ENCODE measurements at regions not wholly inside any gene's neighbourhood (a gene's known extent, or its start where the extent isn't known, plus 50 kb on each side); places are given as distances from the start of the nearest gene placed in this dataset.
"Not testable (repeated sequence)": the region's sequence is repeated elsewhere in the genome, so short reads cannot be mapped to it uniquely, and the experiment has no call there.

DNA sequence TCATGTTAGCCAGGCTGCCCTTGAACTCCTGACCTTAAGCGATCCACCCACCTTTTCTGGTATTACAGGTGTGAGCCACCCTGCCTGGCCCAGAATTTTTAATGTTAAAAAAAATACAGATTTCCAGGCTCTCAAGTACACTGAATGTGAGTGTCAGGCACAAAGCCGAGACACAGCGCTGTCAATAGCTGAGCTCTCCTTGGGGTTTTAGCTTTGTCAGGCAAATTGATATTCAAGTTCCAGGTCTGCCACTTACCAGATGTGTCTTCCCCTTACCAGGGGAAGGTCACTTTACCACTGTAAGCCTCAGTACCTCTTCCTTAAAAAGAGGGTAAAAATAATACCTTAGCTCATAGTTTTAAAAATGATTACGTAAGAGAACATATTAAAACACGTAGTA is 71.6 kb upstream of the LRRC37A2 start:
- not testable (repeated sequence) for TF ChIP-seq EZH2phosphoT487 (IDR thresholded peaks at IDR 0.05; ENCODE audit: insufficient read depth, low read depth); EZH2 (IDR thresholded peaks at IDR 0.05; ENCODE audit: insufficient read depth, poor library complexity, severe bottlenecking)
